ENCODE measurements at regions not wholly inside any gene's neighbourhood (a gene's known extent, or its start where the extent isn't known, plus 50 kb on each side); places are given as distances from the start of the nearest gene placed in this dataset.

- DNase-seq: no peak
- peaks cover 4 to 41% (median 26%) of the 10 kb centered on the region in 4 donors for H3K4me1 ChIP-seq
- H3K9me3 ChIP-seq: no peaks in the 10 kb centered on the region
- H3K27me3 ChIP-seq: no peaks in the 10 kb centered on the region
- H3K27ac ChIP-seq: no peak overlapping the region
- H3K4me3 ChIP-seq: no peak overlapping the region
- H3K36me3 ChIP-seq: peaks cover 0 to 8% (median 2%) of the 10 kb centered on the region in 4 donors
- TF ChIP-seq POLR2AphosphoS5 (IDR thresholded peaks at IDR 0.05): no peak
- TF ChIP-seq, protein P1, sequence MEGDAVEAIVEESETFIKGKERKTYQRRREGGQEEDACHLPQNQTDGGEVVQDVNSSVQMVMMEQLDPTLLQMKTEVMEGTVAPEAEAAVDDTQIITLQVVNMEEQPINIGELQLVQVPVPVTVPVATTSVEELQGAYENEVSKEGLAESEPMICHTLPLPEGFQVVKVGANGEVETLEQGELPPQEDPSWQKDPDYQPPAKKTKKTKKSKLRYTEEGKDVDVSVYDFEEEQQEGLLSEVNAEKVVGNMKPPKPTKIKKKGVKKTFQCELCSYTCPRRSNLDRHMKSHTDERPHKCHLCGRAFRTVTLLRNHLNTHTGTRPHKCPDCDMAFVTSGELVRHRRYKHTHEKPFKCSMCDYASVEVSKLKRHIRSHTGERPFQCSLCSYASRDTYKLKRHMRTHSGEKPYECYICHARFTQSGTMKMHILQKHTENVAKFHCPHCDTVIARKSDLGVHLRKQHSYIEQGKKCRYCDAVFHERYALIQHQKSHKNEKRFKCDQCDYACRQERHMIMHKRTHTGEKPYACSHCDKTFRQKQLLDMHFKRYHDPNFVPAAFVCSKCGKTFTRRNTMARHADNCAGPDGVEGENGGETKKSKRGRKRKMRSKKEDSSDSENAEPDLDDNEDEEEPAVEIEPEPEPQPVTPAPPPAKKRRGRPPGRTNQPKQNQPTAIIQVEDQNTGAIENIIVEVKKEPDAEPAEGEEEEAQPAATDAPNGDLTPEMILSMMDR (IDR thresholded peaks at IDR 0.05): no peak
- no peak for TF ChIP-seq EP300 (IDR thresholded peaks at IDR 0.05)
- no peak for TF ChIP-seq POLR2A (IDR thresholded peaks at IDR 0.05)
- intact Hi-C loops (cut with DNase I; ENCODE audit: low total_unique reads): no loop called here
- WGBS, 5 donors: 94 to 96% (median 95%) methylated on average over 9 of the region's 9 CpGs
These were observed 344.2 kb upstream of the RGS6 start for GRCh38 chr14:71588028-71588427.

GRCh38 chr14:71588576-71589215, 343.5 kb upstream of the RGS6 start:
- Histone ChIP-seq H3K36me3 (peaks cover 0 to 8% (median 2%) of the 10 kb centered on the region in 4 donors), H3K4me3 (no peak overlapping the region), H3K27ac (no peak overlapping the region), H3K4me1 (peaks cover 4 to 41% (median 23%) of the 10 kb centered on the region in 4 donors), H3K27me3 (no peaks in the 10 kb centered on the region), H3K9me3 (no peaks in the 10 kb centered on the region)
- TF ChIP-seq POLR2AphosphoS5 (IDR thresholded peaks at IDR 0.05): no peak
- TF ChIP-seq, protein P1 (IDR thresholded peaks at IDR 0.05): no peak
- no peak for TF ChIP-seq EP300 (IDR thresholded peaks at IDR 0.05)
- no peak for TF ChIP-seq POLR2A (IDR thresholded peaks at IDR 0.05)
- DNase-seq: no peak
- 97 to 98% (median 98%) methylated on average over 10 of the region's 10 CpGs for WGBS, 5 donors
- intact Hi-C loops (cut with DNase I; ENCODE audit: low total_unique reads): no loop called here

- DNase-seq: no peak
- Histone ChIP-seq H3K27ac (no peak overlapping the region), H3K36me3 (peaks cover 0 to 8% (median 2%) of the 10 kb centered on the region in 4 donors), H3K9me3 (no peaks in the 10 kb centered on the region), H3K27me3 (no peaks in the 10 kb centered on the region), H3K4me1 (peaks cover 4 to 49% (median 28%) of the 10 kb centered on the region in 4 donors), H3K4me3 (no peak overlapping the region)
- WGBS, 5 donors: 62 to 82% (median 69%) methylated on average over 2 of the region's 2 CpGs
- TF ChIP-seq EP300 (IDR thresholded peaks at IDR 0.05) (no peak), POLR2A (IDR thresholded peaks at IDR 0.05) (no peak), POLR2AphosphoS5 (IDR thresholded peaks at IDR 0.05) (no peak)
- TF ChIP-seq, protein P1 (IDR thresholded peaks at IDR 0.05): no peak
- intact Hi-C loops (cut with DNase I; ENCODE audit: low total_unique reads): no loop called here
These were observed 342.6 kb upstream of the RGS6 start for GRCh38 chr14:71589609-71590008.

GRCh38 chr14:71590131-71590530, 342.1 kb upstream of the RGS6 start:
- 86 to 94% (median 89%) methylated on average over 5 of the region's 5 CpGs for WGBS, 5 donors
- Histone ChIP-seq H3K27me3 (no peaks in the 10 kb centered on the region), H3K4me1 (peaks cover 4 to 54% (median 31%) of the 10 kb centered on the region in 4 donors), H3K27ac (no peak overlapping the region), H3K9me3 (no peaks in the 10 kb centered on the region), H3K36me3 (peaks cover 0 to 8% (median 2%) of the 10 kb centered on the region in 4 donors), H3K4me3 (no peak overlapping the region)
- intact Hi-C loops (cut with DNase I; ENCODE audit: low total_unique reads): no loop called here
- no peak for DNase-seq
- TF ChIP-seq EP300 (IDR thresholded peaks at IDR 0.05) (no peak), POLR2A (IDR thresholded peaks at IDR 0.05) (no peak), POLR2AphosphoS5 (IDR thresholded peaks at IDR 0.05) (no peak)
- TF ChIP-seq, protein P1 (IDR thresholded peaks at IDR 0.05): no peak

Measured in stomach (tissue), 8 donors.